HCT116 (cell line): ENCODE measurements at regions not wholly inside any gene's neighbourhood (a gene's known extent, or its start where the extent isn't known, plus 50 kb on each side); places are given as distances from the start of the nearest gene placed in this dataset.
"Not testable (repeated sequence)": the region's sequence is repeated elsewhere in the genome, so short reads cannot be mapped to it uniquely, and the experiment has no call there.

Source experiments
- ATAC-seq: fragments of 200-7000 bp; cut with Tn5 transposase; 2 replicates; pipeline ENCODE4 v1.9.1; 2020; ENCODE audit warnings: mild to moderate bottlenecking, moderate library complexity
- BruUV-seq: library from RNA; stranded (reverse); fragments of 400-500 nt; replicated peaks from 2 replicates; lab custom pipeline; 2021; lab: Mats Ljungman, UMichigan
- CTCF ChIA-PET: fragments of 300-600 bp; sonication (Branson Sonifier 250); formaldehyde crosslinking; loops from one replicate; lab custom pipeline; 2021; ENCODE audit warnings: antibody characterized with exemption; lab: Charles Lee
- POLR2A ChIA-PET: fragments of 300-600, 350-600 bp; sonication (Branson Sonifier 250); formaldehyde crosslinking; loops from one replicate; lab custom pipeline; 2021; ENCODE audit warnings: antibody characterized with exemption; lab: Charles Lee
- RAD21 ChIA-PET, 2 experiments: fragments of 300-600 bp; sonication (Branson Sonifier 250); formaldehyde crosslinking; loops; one replicate each; lab custom pipeline; 2023; ENCODE audit warnings: low total read pairs in 2 of 2; ENCODE audit not compliant: uncharacterized antibody in 2 of 2, unreplicated experiment in 2 of 2, low non-redundant PET in 1 of 2; lab: Charles Lee
- DNase-seq: peaks from one replicate; pipeline ENCODE4 v3.0.0-alpha.2; 2010; ENCODE audit warnings: low read depth, low spot score
- H2AFZ ChIP-seq: fragments of 200-600 bp; shearing (Covaris generic), sonication (generic); 2 replicates; pipeline ENCODE4 v1.6.1; 2017; ENCODE audit warnings: low read depth, mixed run types, mixed read lengths, antibody characterized with exemption, low read length; ENCODE audit not compliant: poor library complexity, severe bottlenecking
- H3K27ac ChIP-seq: 2 replicates; pipeline ENCODE4 v1.5.1; 2012; ENCODE audit warnings: low read depth, low read length
- H3K27me3 ChIP-seq: fragments of 200-600 bp; sonication (generic); 2 replicates; pipeline ENCODE4 v1.6.1; 2016; ENCODE audit warnings: mixed run types, low read length, mixed read lengths; ENCODE audit not compliant: insufficient read depth
- H3K36me3 ChIP-seq, 2 experiments: fragments of 200-500 bp in 1 of 2; fragments of 200-600 bp in 1 of 2; sonication (Bioruptor generic) in 1 of 2; sonication (generic) in 1 of 2; 2 replicates each; pipeline versions ENCODE4 v1.5.1 to v1.6.1; 2014 to 2016; ENCODE audit warnings: low read length in 2 of 2, inconsistent platforms in 1 of 2, mixed read lengths in 1 of 2, mixed run types in 1 of 2; ENCODE audit not compliant: insufficient read depth in 2 of 2, control insufficient read depth in 1 of 2
- H3K4me1 ChIP-seq, 2 experiments: fragments of 200-600 bp in 1 of 2; sonication (generic) in 1 of 2; 2 replicates each; pipeline versions ENCODE4 v1.5.1 to v1.6.1; 2012 to 2017; ENCODE audit warnings: low read length in 2 of 2, inconsistent platforms in 1 of 2, mild to moderate bottlenecking in 1 of 2, mixed read lengths in 1 of 2, mixed run types in 1 of 2, moderate library complexity in 1 of 2; ENCODE audit not compliant: insufficient read depth in 2 of 2, control insufficient read depth in 1 of 2
- H3K4me2 ChIP-seq: fragments of 200-600 bp; sonication (generic); 2 replicates; pipeline ENCODE4 v1.6.1; 2017; ENCODE audit warnings: mixed run types, low read length, mixed read lengths
- H3K4me3 ChIP-seq, 2 experiments: fragments of 200-600 bp in 1 of 2; sonication (generic) in 1 of 2; replicated peaks in 1 of 2; 2 replicates each; pipeline ENCODE4 v1.5.1; 2011 to 2016; ENCODE audit warnings: low read length in 2 of 2, control low read depth in 1 of 2, low read depth in 1 of 2, mild to moderate bottlenecking in 1 of 2, mixed read lengths in 1 of 2, mixed run types in 1 of 2
- H3K79me2 ChIP-seq: fragments of 200-600 bp; sonication (generic); 2 replicates; pipeline ENCODE4 v1.6.1; 2017; ENCODE audit warnings: mild to moderate bottlenecking, mixed run types, low read length, moderate library complexity, mixed read lengths; ENCODE audit not compliant: insufficient read depth
- H3K9ac ChIP-seq: fragments of 200-600 bp; sonication (generic); 2 replicates; pipeline ENCODE4 v1.6.1; 2016; ENCODE audit warnings: low read length, mixed read lengths
- H3K9me2 ChIP-seq: fragments of 200-600 bp; sonication (generic), shearing (Covaris generic); 2 replicates; pipeline ENCODE4 v1.6.1; 2017; ENCODE audit warnings: mixed run types, mild to moderate bottlenecking, moderate library complexity; ENCODE audit not compliant: insufficient read depth
- H3K9me3 ChIP-seq, 2 experiments: fragments of 200-500 bp in 1 of 2; fragments of 200-600 bp in 1 of 2; sonication (Bioruptor generic) in 1 of 2; sonication (generic) in 1 of 2; 2 replicates each; pipeline ENCODE4 v1.6.1; 2014 to 2017; ENCODE audit warnings: low read length in 2 of 2, mixed read lengths in 2 of 2, inconsistent platforms in 1 of 2, low read depth in 1 of 2, mild to moderate bottlenecking in 1 of 2, mixed run types in 1 of 2, moderate library complexity in 1 of 2; ENCODE audit not compliant: control insufficient read depth in 1 of 2, insufficient read depth in 1 of 2
- H4K20me1 ChIP-seq: fragments of 200-600 bp; sonication (generic), shearing (Covaris generic); 2 replicates; pipeline ENCODE4 v1.6.1; 2017; ENCODE audit warnings: mixed run types, mild to moderate bottlenecking, moderate library complexity; ENCODE audit not compliant: insufficient read depth
- CEBPB ChIP-seq: IDR thresholded peaks from 2 replicates; pipeline ENCODE4 v1.6.1; 2012; ENCODE audit warnings: low read depth
- ELF1 ChIP-seq: IDR thresholded peaks from 2 replicates; pipeline ENCODE4 v1.6.1; 2012; ENCODE audit warnings: low read depth, borderline replicate concordance
- EZH2 ChIP-seq: fragments of 200-600 bp; sonication (generic); IDR thresholded peaks from 2 replicates; pipeline ENCODE4 v1.6.1; 2017; ENCODE audit warnings: antibody characterized with exemption, mixed run types
- FOSL1 ChIP-seq: IDR thresholded peaks from 2 replicates; pipeline ENCODE4 v1.6.1; 2012; ENCODE audit warnings: low read depth
- JUND ChIP-seq: IDR thresholded peaks from 2 replicates; pipeline ENCODE4 v1.6.1; 2012
- POLR2A ChIP-seq: IDR thresholded peaks from 2 replicates; pipeline ENCODE4 v1.7.0; 2011; ENCODE audit warnings: borderline replicate concordance; ENCODE audit not compliant: insufficient read depth, insufficient read length; ENCODE audit errors: extremely low read depth
- SIN3A ChIP-seq: IDR thresholded peaks from 2 replicates; pipeline ENCODE4 v1.6.1; 2012; ENCODE audit warnings: low read depth
- SP1 ChIP-seq: IDR thresholded peaks from 2 replicates; pipeline ENCODE4 v1.6.1; 2012; ENCODE audit warnings: low read depth
- SRF ChIP-seq: IDR thresholded peaks from 2 replicates; pipeline ENCODE4 v1.6.1; 2012; ENCODE audit warnings: low read depth
- TCF7L2 ChIP-seq: IDR thresholded peaks from 2 replicates; pipeline ENCODE4 v1.7.0; 2011; ENCODE audit warnings: borderline replicate concordance, inconsistent platforms; ENCODE audit not compliant: insufficient read depth, insufficient read length; ENCODE audit errors: extremely low read depth
- YY1 ChIP-seq: IDR thresholded peaks from 2 replicates; pipeline ENCODE4 v1.6.1; 2011; ENCODE audit warnings: low read length, low read depth, moderate library complexity, mild to moderate bottlenecking; ENCODE audit not compliant: insufficient replicate concordance; ENCODE audit errors: extremely low read depth
- intact Hi-C: fragments of 100-400 bp; cut with micrococcal nuclease; formaldehyde crosslinking; loops from 2 replicates; pipeline ENCODE4 v1.10.0; 2022

DNA sequence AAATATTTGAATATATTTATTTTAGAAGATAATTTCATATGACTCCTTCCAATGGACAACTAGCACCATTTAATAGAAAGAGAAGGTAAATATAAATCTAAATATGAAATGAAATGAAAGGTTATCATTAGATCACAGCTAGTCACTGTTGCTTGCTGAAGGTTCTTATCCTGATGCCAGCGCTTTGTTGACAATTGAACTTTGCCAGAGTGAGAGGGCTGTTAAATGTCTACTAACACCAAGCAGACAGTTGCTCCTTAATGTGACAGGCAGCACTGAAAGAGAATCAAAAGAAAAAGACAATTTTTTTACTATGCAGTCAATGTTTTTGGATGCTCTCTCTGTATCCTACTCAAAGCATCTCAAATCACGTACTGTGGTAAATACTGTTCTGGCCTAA, 152.6 kb upstream of the SEMA6A start:
- H3K27ac ChIP-seq: no peak overlapping the region
- BruUV-seq: no TSS peak
- no peaks in the 10 kb centered on the region for H3K27me3 ChIP-seq
- no peaks in the 10 kb centered on the region for H4K20me1 ChIP-seq
- no peak for TF ChIP-seq CEBPB
- TF ChIP-seq JUND: no peak
- no peak for TF ChIP-seq SRF
- TF ChIP-seq SIN3A: no peak
- no peak for TF ChIP-seq YY1
- TF ChIP-seq EZH2: no peak
- TF ChIP-seq ELF1: no peak
- TF ChIP-seq FOSL1: no peak
- no peak for TF ChIP-seq SP1
- TF ChIP-seq TCF7L2: no peak
- no peak for TF ChIP-seq POLR2A
- H3K9me3 ChIP-seq: no peaks in the 10 kb centered on the region
- no peak overlapping the region for H2AFZ ChIP-seq
- ChIA-PET POLR2A (no interaction called here), CTCF (no interaction called here), RAD21 (no interaction called here)
- H3K9me2 ChIP-seq: no peaks in the 10 kb centered on the region
- no peaks in the 10 kb centered on the region for H3K79me2 ChIP-seq
- no peak overlapping the region for H3K4me3 ChIP-seq
- no peak for ATAC-seq
- DNase-seq: no peak
- no peak overlapping the region for H3K9ac ChIP-seq
- no peaks in the 10 kb centered on the region for H3K4me1 ChIP-seq
- intact Hi-C loops: no loop called here
- no peaks in the 10 kb centered on the region for H3K36me3 ChIP-seq
- no peak overlapping the region for H3K4me2 ChIP-seq

DNA sequence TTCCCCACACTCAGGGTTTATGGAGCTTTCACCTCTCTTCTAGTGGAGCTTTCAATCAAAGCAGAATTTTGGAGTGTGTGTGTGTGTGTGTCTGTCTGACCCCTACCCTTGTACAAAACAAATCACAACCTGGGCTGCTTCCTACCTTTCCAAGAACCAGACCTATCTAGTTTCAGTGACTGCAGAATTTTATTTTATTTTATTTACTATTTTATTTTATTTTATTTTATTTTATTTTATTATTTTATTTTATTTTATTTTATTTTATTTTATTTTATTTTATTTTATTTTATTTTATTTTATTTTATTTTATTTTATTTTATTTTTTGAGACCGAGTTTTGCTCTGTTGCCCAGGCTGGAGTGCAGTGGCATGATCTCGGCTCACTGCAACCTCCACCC, 151.6 kb upstream of the SEMA6A start:
- DNase-seq, H3K4me3 ChIP-seq, H3K4me2 ChIP-seq, H4K20me1 ChIP-seq, CTCF ChIA-PET, POLR2A ChIA-PET, H3K27ac ChIP-seq, RAD21 ChIA-PET, ATAC-seq, H3K9me2 ChIP-seq, H3K79me2 ChIP-seq, H3K27me3 ChIP-seq, BruUV-seq, H3K9me3 ChIP-seq, H3K36me3 ChIP-seq, H3K4me1 ChIP-seq, H2AFZ ChIP-seq, H3K9ac ChIP-seq, intact Hi-C loops: not testable (repeated sequence)
